BLaER1 (cell line): ENCODE measurements at regions not wholly inside any gene's neighbourhood (a gene's known extent, or its start where the extent isn't known, plus 50 kb on each side); places are given as distances from the start of the nearest gene placed in this dataset.

Source experiments
- H3K27ac ChIP-seq: shearing (Covaris generic); formaldehyde crosslinking; 2 replicates; pipeline ENCODE4 v1.8.1; 2022
- H3K27me3 ChIP-seq: shearing (Covaris generic); formaldehyde crosslinking; 2 replicates; pipeline ENCODE4 v1.8.1; 2022
- H3K36me3 ChIP-seq: shearing (Covaris generic); formaldehyde crosslinking; 2 replicates; pipeline ENCODE4 v1.8.1; 2022
- H3K4me1 ChIP-seq: shearing (Covaris generic); formaldehyde crosslinking; 2 replicates; pipeline ENCODE4 v1.8.1; 2022
- H3K4me2 ChIP-seq: shearing (Covaris generic); formaldehyde crosslinking; 2 replicates; pipeline ENCODE4 v1.8.1; 2022
- H3K4me3 ChIP-seq: shearing (Covaris generic); formaldehyde crosslinking; 2 replicates; pipeline ENCODE4 v1.8.1; 2022
- H3K9ac ChIP-seq: shearing (Covaris generic); formaldehyde crosslinking; 2 replicates; pipeline ENCODE4 v1.8.1; 2022
- H3K9me3 ChIP-seq: shearing (Covaris generic); formaldehyde crosslinking; 2 replicates; pipeline ENCODE4 v1.8.1; 2022
- H4K20me1 ChIP-seq: shearing (Covaris generic); formaldehyde crosslinking; 2 replicates; pipeline ENCODE4 v1.8.1; 2022
- Cebpa-rat ChIP-seq: shearing (Covaris generic); IDR thresholded peaks from 2 replicates; pipeline ENCODE4 v1.8.1; 2022

- Histone ChIP-seq H3K9me3 (no peaks in the 10 kb centered on the region; the same call in 1 of the 2 replicates), H3K27ac (no peak overlapping the region), H3K27me3 (no peaks in the 10 kb centered on the region), H3K4me3 (no peak overlapping the region), H3K9ac (no peak overlapping the region), H3K4me1 (no peaks in the 10 kb centered on the region), H3K4me2 (no peak overlapping the region), H4K20me1 (no peaks in the 10 kb centered on the region), H3K36me3 (no peaks in the 10 kb centered on the region)
- TF ChIP-seq Cebpa-rat, result no peak
These were observed 147.8 kb upstream of the MMADHC start for GRCh38 chr2:149735237-149735958.

- H3K9me3 ChIP-seq, result no peaks in the 10 kb centered on the region; the same call in 1 of the 2 replicates
- H3K27ac ChIP-seq, result no peak overlapping the region
- no peak overlapping the region for H3K4me2 ChIP-seq
- no peak overlapping the region for H3K9ac ChIP-seq
- H3K4me1 ChIP-seq, result no peaks in the 10 kb centered on the region
- no peak overlapping the region for H3K4me3 ChIP-seq
- no peaks in the 10 kb centered on the region for H3K36me3 ChIP-seq
- no peaks in the 10 kb centered on the region for H4K20me1 ChIP-seq
- no peaks in the 10 kb centered on the region for H3K27me3 ChIP-seq
- no peak for TF ChIP-seq Cebpa-rat
These were observed 146.5 kb upstream of the MMADHC start for GRCh38 chr2:149733936-149734685.

- Histone ChIP-seq H3K36me3 (no peaks in the 10 kb centered on the region), H4K20me1 (no peaks in the 10 kb centered on the region), H3K27me3 (no peaks in the 10 kb centered on the region), H3K4me2 (no peak overlapping the region), H3K4me1 (no peaks in the 10 kb centered on the region), H3K4me3 (no peak overlapping the region), H3K27ac (no peak overlapping the region), H3K9me3 (no peaks in the 10 kb centered on the region; the same call in 1 of the 2 replicates), H3K9ac (no peak overlapping the region)
- no peak for TF ChIP-seq Cebpa-rat
These were observed 145.2 kb upstream of the MMADHC start for GRCh38 chr2:149732730-149733290.

GRCh38 chr2:149732001-149732685 lies 144.6 kb upstream of the MMADHC start:
- Histone ChIP-seq H4K20me1 (no peaks in the 10 kb centered on the region), H3K27ac (no peak overlapping the region), H3K4me2 (no peak overlapping the region)

GRCh38 chr2:149731079-149731478 lies 143.5 kb upstream of the MMADHC start:
- H4K20me1 ChIP-seq, result no peaks in the 10 kb centered on the region
- H3K27ac ChIP-seq, result no peak overlapping the region
- H3K4me3 ChIP-seq, result no peak overlapping the region
- no peaks in the 10 kb centered on the region for H3K4me1 ChIP-seq
- no peak for TF ChIP-seq Cebpa-rat
- no peaks in the 10 kb centered on the region for H3K36me3 ChIP-seq
- no peaks in the 10 kb centered on the region; the same call in 1 of the 2 replicates for H3K9me3 ChIP-seq
- H3K9ac ChIP-seq, result no peak overlapping the region
- H3K27me3 ChIP-seq, result no peaks in the 10 kb centered on the region
- no peak overlapping the region for H3K4me2 ChIP-seq

More at GRCh38 chr2:149732001-149732685, 144.6 kb upstream of the MMADHC start:
- Histone ChIP-seq H3K27me3 (no peaks in the 10 kb centered on the region), H3K4me1 (no peaks in the 10 kb centered on the region), H3K36me3 (no peaks in the 10 kb centered on the region), H3K4me3 (no peak overlapping the region), H3K9ac (no peak overlapping the region), H3K9me3 (no peaks in the 10 kb centered on the region; the same call in 1 of the 2 replicates)
- TF ChIP-seq Cebpa-rat, result no peak

- Histone ChIP-seq H3K4me3 (no peak overlapping the region), H3K9ac (no peak overlapping the region), H4K20me1 (no peaks in the 10 kb centered on the region), H3K27me3 (no peaks in the 10 kb centered on the region), H3K4me1 (no peaks in the 10 kb centered on the region), H3K9me3 (no peaks in the 10 kb centered on the region), H3K36me3 (no peaks in the 10 kb centered on the region), H3K27ac (no peak overlapping the region), H3K4me2 (no peak overlapping the region)
- no peak for TF ChIP-seq Cebpa-rat
These were observed 142.0 kb upstream of the MMADHC start for GRCh38 chr2:149729586-149729985.

GRCh38 chr2:149727927-149728326 lies 140.4 kb upstream of the MMADHC start:
- Histone ChIP-seq H3K4me3 (no peak overlapping the region), H3K36me3 (no peaks in the 10 kb centered on the region), H4K20me1 (no peaks in the 10 kb centered on the region), H3K4me2 (no peak overlapping the region), H3K27ac (no peak overlapping the region), H3K4me1 (no peaks in the 10 kb centered on the region), H3K27me3 (no peaks in the 10 kb centered on the region), H3K9ac (no peak overlapping the region), H3K9me3 (no peaks in the 10 kb centered on the region)
- no peak for TF ChIP-seq Cebpa-rat

GRCh38 chr2:149725234-149725633 lies 137.7 kb upstream of the MMADHC start:
- Histone ChIP-seq H3K27me3 (no peaks in the 10 kb centered on the region), H3K4me2 (no peak overlapping the region), H3K4me1 (no peaks in the 10 kb centered on the region), H4K20me1 (no peaks in the 10 kb centered on the region), H3K9ac (no peak overlapping the region), H3K4me3 (no peak overlapping the region), H3K9me3 (no peaks in the 10 kb centered on the region), H3K27ac (no peak overlapping the region), H3K36me3 (no peaks in the 10 kb centered on the region)
- no peak for TF ChIP-seq Cebpa-rat

GRCh38 chr2:149724091-149724490 lies 136.5 kb upstream of the MMADHC start:
- Histone ChIP-seq H3K4me1 (no peaks in the 10 kb centered on the region), H3K9ac (no peak overlapping the region), H3K9me3 (no peaks in the 10 kb centered on the region), H3K36me3 (no peaks in the 10 kb centered on the region), H3K4me2 (no peak overlapping the region), H3K4me3 (no peak overlapping the region), H3K27ac (no peak overlapping the region), H4K20me1 (no peaks in the 10 kb centered on the region), H3K27me3 (no peaks in the 10 kb centered on the region)
- no peak for TF ChIP-seq Cebpa-rat
